ENCODE measurements at regions not wholly inside any gene's neighbourhood (a gene's known extent, or its start where the extent isn't known, plus 50 kb on each side); places are given as distances from the start of the nearest gene placed in this dataset.

GRCh38 chr6:121925024-121925423 is 474.4 kb upstream of the HSF2 start:
- Histone ChIP-seq H3K4me3 (no peak overlapping the region), H3K36me3 (ENCODE audit: control insufficient read depth, insufficient read depth, low read length) (no peaks in the 10 kb centered on the region), H2AFZ (ENCODE audit: low read depth, low read length) (no peak overlapping the region), H3K9ac (ENCODE audit: insufficient read depth in 1 of 2, low read depth in 2 of 2, low read length in 2 of 2) (no peak overlapping the region), H3K9me1 (ENCODE audit: control insufficient read depth, insufficient read depth, low read length) (no peaks in the 10 kb centered on the region), H3K4me1 (replicated peaks in 1 of 2; ENCODE audit: control insufficient read depth in 2 of 2, insufficient read depth in 2 of 2, low read length in 2 of 2) (no peaks in the 10 kb centered on the region), H3K27ac (ENCODE audit: extremely low read depth, low read depth, low read length) (no peak overlapping the region), H4K20me1 (replicated peaks; ENCODE audit: control insufficient read depth, insufficient read depth, low read length) (no peaks in the 10 kb centered on the region), H3K79me2 (ENCODE audit: control insufficient read depth, insufficient read depth, low read length) (no peaks in the 10 kb centered on the region), H3K9me3 (replicated peaks; ENCODE audit: control insufficient read depth, insufficient read depth, low read depth, low read length) (no peaks in the 10 kb centered on the region; the same call in none of the 2 replicates), H3K4me2 (ENCODE audit: insufficient read depth, low read length) (no peak overlapping the region), H3K27me3 (ENCODE audit: control insufficient read depth in 2 of 2, insufficient read depth in 2 of 2, low read length in 2 of 2) (no peaks in the 10 kb centered on the region)
- DNase-seq (ENCODE audit: extremely low read depth in 1 of 4, low spot score in 3 of 4) (no peak), FAIRE-seq (no peak), ATAC-seq (no peak)
- intact Hi-C loops (cut with micrococcal nuclease): no loop called here
- in situ Hi-C loops (cut with MboI): no loop called here
- ChIA-PET CTCF (ENCODE audit: low intra/inter-chr PET ratio) (no interaction called here), POLR2A (no interaction called here)
- BruUV-seq (replicated peaks): no TSS peak
- 0% methylated on average over 1 of the region's 1 CpG for WGBS (ENCODE audit: insufficient coverage, low coverage, missing lambda C conversion rate)
- TF ChIP-seq DEAF1 (CRISPR knock-in tag; IDR thresholded peaks at IDR 0.05) (no peak), SMC3 (conservative IDR thresholded peaks at IDR 0.05; ENCODE audit: insufficient read depth, low read depth, low read length) (no peak), ZFP30 (CRISPR knock-in tag; IDR thresholded peaks at IDR 0.05; ENCODE audit: borderline replicate concordance) (no peak), STAG1 (CRISPR knock-in tag; IDR thresholded peaks at IDR 0.05; ENCODE audit: borderline replicate concordance) (no peak), ZC3H4 (CRISPR knock-in tag; IDR thresholded peaks at IDR 0.05; ENCODE audit: borderline replicate concordance) (no peak), EZH2 (IDR thresholded peaks at IDR 0.05; ENCODE audit: borderline replicate concordance, low read depth, low read length) (no peak), ZNF740 (CRISPR knock-in tag; IDR thresholded peaks at IDR 0.05) (no peak), ZNF740 (tag; IDR thresholded peaks at IDR 0.05) (no peak), CAMTA2 (CRISPR knock-in tag; conservative IDR thresholded peaks at IDR 0.05) (no peak), HMGXB4 (CRISPR knock-in tag; IDR thresholded peaks at IDR 0.05) (no peak), E2F6 (IDR thresholded peaks at IDR 0.05; ENCODE audit: borderline replicate concordance in 1 of 2, extremely low read depth in 1 of 2, insufficient read depth in 1 of 2, insufficient read length in 1 of 2, low read depth in 1 of 2, low read length in 1 of 2, poor library complexity in 1 of 2, severe bottlenecking in 1 of 2) (no peak), ZNF77 (CRISPR knock-in tag; IDR thresholded peaks at IDR 0.05) (no peak), TARDBP (IDR thresholded peaks at IDR 0.05) (no peak), NONO (IDR thresholded peaks at IDR 0.05; ENCODE audit: low read depth in 2 of 2, low read length in 1 of 2) (no peak), ZNF140 (CRISPR knock-in tag; IDR thresholded peaks at IDR 0.05) (no peak), ARNT (IDR thresholded peaks at IDR 0.05) (no peak), ZKSCAN8 (CRISPR knock-in tag; IDR thresholded peaks at IDR 0.05) (no peak), PKNOX1 (IDR thresholded peaks at IDR 0.05) (no peak)

Measured in K562 (cell line).